ENCODE measurements at regions not wholly inside any gene's neighbourhood (a gene's known extent, or its start where the extent isn't known, plus 50 kb on each side); places are given as distances from the start of the nearest gene placed in this dataset.
A peak's percentile ranks its signal among the peaks of the same experiment; 100 is the strongest.

- TF ChIP-seq, protein P1, sequence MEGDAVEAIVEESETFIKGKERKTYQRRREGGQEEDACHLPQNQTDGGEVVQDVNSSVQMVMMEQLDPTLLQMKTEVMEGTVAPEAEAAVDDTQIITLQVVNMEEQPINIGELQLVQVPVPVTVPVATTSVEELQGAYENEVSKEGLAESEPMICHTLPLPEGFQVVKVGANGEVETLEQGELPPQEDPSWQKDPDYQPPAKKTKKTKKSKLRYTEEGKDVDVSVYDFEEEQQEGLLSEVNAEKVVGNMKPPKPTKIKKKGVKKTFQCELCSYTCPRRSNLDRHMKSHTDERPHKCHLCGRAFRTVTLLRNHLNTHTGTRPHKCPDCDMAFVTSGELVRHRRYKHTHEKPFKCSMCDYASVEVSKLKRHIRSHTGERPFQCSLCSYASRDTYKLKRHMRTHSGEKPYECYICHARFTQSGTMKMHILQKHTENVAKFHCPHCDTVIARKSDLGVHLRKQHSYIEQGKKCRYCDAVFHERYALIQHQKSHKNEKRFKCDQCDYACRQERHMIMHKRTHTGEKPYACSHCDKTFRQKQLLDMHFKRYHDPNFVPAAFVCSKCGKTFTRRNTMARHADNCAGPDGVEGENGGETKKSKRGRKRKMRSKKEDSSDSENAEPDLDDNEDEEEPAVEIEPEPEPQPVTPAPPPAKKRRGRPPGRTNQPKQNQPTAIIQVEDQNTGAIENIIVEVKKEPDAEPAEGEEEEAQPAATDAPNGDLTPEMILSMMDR (IDR thresholded peaks at IDR 0.05; ENCODE audit: low read depth, low read length): peak; percentile 43
- no peak overlapping the region for H3K4me3 ChIP-seq (ENCODE audit: low read depth, low read length)
Measured at GRCh38 chr4:138494931-138495330, 252.8 kb upstream of the SLC7A11 start.

DNA sequence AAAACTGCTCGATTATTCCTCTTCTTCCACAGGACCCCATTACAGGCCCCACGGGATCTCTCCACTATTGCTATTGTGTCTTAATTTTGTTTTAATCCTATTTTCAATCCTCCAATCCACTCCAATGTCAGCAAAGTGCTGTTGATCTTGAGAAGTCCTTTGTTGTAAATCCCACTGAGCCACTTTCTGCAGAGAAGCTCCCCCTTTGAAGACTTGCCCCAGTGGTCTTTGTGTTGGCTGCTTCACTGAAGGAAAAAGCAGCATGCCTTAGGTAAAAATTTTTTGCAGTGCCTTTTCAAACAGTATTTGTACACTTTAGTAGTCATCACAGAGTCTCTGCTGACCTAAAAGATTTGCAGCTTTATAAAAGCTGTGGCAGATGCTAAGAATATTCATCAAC is 252.0 kb upstream of the SLC7A11 start:
- H3K4me3 ChIP-seq (ENCODE audit: low read depth, low read length): no peak overlapping the region
- TF ChIP-seq, protein P1 (IDR thresholded peaks at IDR 0.05; ENCODE audit: low read depth, low read length): no peak

DNA sequence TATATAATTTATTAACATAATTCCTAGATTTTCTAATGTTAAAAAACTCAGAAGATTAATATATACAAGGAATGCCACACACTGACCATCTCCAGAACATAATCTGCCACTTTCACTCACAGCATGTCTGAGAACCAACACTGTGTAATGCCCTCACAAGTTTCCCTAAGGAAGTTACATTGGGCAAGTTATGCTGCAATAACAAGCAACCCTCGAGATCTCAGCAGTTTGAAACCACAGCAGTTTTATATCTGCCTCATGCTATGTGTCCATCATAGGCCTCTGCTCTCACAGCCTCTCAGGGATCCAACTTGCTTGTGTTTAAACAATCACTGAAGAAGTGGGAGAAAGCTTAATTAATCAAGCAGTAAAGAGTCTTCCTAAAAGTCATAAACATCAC is 250.0 kb upstream of the SLC7A11 start:
- no peak overlapping the region for H3K4me3 ChIP-seq (ENCODE audit: low read depth, low read length)
- TF ChIP-seq, protein P1 (IDR thresholded peaks at IDR 0.05; ENCODE audit: low read depth, low read length): no peak

- TF ChIP-seq, protein P1 (IDR thresholded peaks at IDR 0.05; ENCODE audit: low read depth, low read length): no peak
- no peak overlapping the region for H3K4me3 ChIP-seq (ENCODE audit: low read depth, low read length)
Measured at GRCh38 chr4:138488533-138488932, 246.4 kb upstream of the SLC7A11 start.

- TF ChIP-seq, protein P1 (IDR thresholded peaks at IDR 0.05; ENCODE audit: low read depth, low read length): no peak
- H3K4me3 ChIP-seq (ENCODE audit: low read depth, low read length): no peak overlapping the region
Measured at GRCh38 chr4:138487670-138488069, 245.5 kb upstream of the SLC7A11 start.

- TF ChIP-seq, protein P1 (IDR thresholded peaks at IDR 0.05; ENCODE audit: low read depth, low read length): no peak
- H3K4me3 ChIP-seq (ENCODE audit: low read depth, low read length): no peak overlapping the region
Measured at GRCh38 chr4:138487230-138487629, 245.1 kb upstream of the SLC7A11 start.

GRCh38 chr4:138485498-138485897 is 243.3 kb upstream of the SLC7A11 start:
- TF ChIP-seq, protein P1 (IDR thresholded peaks at IDR 0.05; ENCODE audit: low read depth, low read length): no peak
- no peak overlapping the region for H3K4me3 ChIP-seq (ENCODE audit: low read depth, low read length)
